ENCODE measurements at regions not wholly inside any gene's neighbourhood (a gene's known extent, or its start where the extent isn't known, plus 50 kb on each side); places are given as distances from the start of the nearest gene placed in this dataset.

DNA sequence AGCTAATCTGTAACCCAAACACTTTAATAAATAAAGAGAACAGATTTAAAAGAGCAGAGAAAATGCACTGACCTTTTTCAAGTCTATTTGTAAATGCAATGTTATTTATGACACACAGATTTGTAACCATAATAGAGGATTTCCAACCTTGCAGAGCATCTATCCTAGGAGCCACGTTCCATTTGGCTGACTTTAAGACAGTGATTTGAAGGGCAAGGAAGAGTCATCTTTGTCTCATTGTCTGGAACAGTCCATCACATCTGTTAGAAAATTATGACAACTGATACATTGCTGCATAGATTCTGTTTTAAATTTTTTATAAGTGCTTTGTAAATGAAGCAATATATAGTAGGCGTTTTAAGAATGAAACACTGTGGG is 90.8 kb upstream of the L3MBTL4 start:
- intact Hi-C loops (cut with micrococcal nuclease; ENCODE audit: unreplicated experiment): no loop called here
- H3K9me3 ChIP-seq (ENCODE audit: low read length): no peaks in the 10 kb centered on the region
- H3K4me1 ChIP-seq (ENCODE audit: insufficient read depth, low read length, poor library complexity, severe bottlenecking): no peaks in the 10 kb centered on the region
- H3K4me3 ChIP-seq (ENCODE audit: low read depth, low read length, poor library complexity, severe bottlenecking): no peak overlapping the region
- POLR2A ChIA-PET: no interaction called here
- no peak overlapping the region for H2AFZ ChIP-seq (ENCODE audit: low read length)
- BruUV-seq (replicated peaks): no TSS peak
- no peaks in the 10 kb centered on the region; the same call in 1 of the 2 replicates for H3K9me2 ChIP-seq (ENCODE audit: insufficient read depth, low read length)
- no peak overlapping the region for H3K27ac ChIP-seq (ENCODE audit: low read depth, low read length, poor library complexity, severe bottlenecking)
- H4K20me1 ChIP-seq (ENCODE audit: insufficient read depth, low read length): no peaks in the 10 kb centered on the region
- no peaks in the 10 kb centered on the region for H3K36me3 ChIP-seq (ENCODE audit: insufficient read depth, low read length)
- DNase-seq (ENCODE audit: low spot score): no peak
- TF ChIP-seq, protein P1, sequence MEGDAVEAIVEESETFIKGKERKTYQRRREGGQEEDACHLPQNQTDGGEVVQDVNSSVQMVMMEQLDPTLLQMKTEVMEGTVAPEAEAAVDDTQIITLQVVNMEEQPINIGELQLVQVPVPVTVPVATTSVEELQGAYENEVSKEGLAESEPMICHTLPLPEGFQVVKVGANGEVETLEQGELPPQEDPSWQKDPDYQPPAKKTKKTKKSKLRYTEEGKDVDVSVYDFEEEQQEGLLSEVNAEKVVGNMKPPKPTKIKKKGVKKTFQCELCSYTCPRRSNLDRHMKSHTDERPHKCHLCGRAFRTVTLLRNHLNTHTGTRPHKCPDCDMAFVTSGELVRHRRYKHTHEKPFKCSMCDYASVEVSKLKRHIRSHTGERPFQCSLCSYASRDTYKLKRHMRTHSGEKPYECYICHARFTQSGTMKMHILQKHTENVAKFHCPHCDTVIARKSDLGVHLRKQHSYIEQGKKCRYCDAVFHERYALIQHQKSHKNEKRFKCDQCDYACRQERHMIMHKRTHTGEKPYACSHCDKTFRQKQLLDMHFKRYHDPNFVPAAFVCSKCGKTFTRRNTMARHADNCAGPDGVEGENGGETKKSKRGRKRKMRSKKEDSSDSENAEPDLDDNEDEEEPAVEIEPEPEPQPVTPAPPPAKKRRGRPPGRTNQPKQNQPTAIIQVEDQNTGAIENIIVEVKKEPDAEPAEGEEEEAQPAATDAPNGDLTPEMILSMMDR (conservative IDR thresholded peaks at IDR 0.05; ENCODE audit: low read length): no peak
- TF ChIP-seq EZH2phosphoT487 (IDR thresholded peaks at IDR 0.05; ENCODE audit: borderline replicate concordance, low read depth, low read length): no peak
- no peak overlapping the region for H3K4me2 ChIP-seq (ENCODE audit: low read length)
- CTCF ChIA-PET (ENCODE audit: unreplicated experiment): no interaction called here
- H3K79me2 ChIP-seq (ENCODE audit: insufficient read depth, low read depth, low read length): no peaks in the 10 kb centered on the region

DNA sequence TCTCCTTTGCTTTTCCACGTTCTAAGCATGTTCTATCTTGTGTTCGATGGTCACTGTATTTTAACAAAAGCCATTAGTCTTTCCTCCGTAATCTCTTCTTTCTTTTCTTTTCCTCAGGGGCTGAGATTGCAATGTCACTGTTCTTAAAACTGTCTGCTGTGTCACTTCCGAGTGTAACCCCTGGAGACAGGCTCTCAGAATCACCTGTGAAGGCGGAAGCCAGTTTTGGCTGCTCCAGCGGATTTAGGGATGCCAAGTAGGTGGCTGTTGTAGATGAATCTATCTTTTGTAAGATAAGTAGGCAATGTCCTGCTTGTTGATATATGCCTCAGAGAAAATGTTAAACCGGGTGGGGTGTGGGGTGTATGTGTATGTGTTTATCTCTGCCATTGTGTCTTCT is 94.7 kb upstream of the L3MBTL4 start:
- Histone ChIP-seq H4K20me1 (ENCODE audit: insufficient read depth, low read length) (no peaks in the 10 kb centered on the region), H3K79me2 (ENCODE audit: insufficient read depth, low read depth, low read length) (no peaks in the 10 kb centered on the region), H3K36me3 (ENCODE audit: insufficient read depth, low read length) (no peaks in the 10 kb centered on the region), H3K27ac (ENCODE audit: low read depth, low read length, poor library complexity, severe bottlenecking) (no peak overlapping the region), H2AFZ (ENCODE audit: low read length) (no peak overlapping the region), H3K4me2 (ENCODE audit: low read length) (no peak overlapping the region), H3K9me3 (ENCODE audit: low read length) (no peaks in the 10 kb centered on the region), H3K9me2 (ENCODE audit: insufficient read depth, low read length) (no peaks in the 10 kb centered on the region), H3K4me1 (ENCODE audit: insufficient read depth, low read length, poor library complexity, severe bottlenecking) (no peaks in the 10 kb centered on the region), H3K4me3 (ENCODE audit: low read depth, low read length, poor library complexity, severe bottlenecking) (no peak overlapping the region)
- DNase-seq (ENCODE audit: low spot score): no peak
- POLR2A ChIA-PET: no interaction called here
- intact Hi-C loops (cut with micrococcal nuclease; ENCODE audit: unreplicated experiment): no loop called here
- CTCF ChIA-PET (ENCODE audit: unreplicated experiment): no interaction called here
- TF ChIP-seq, protein P1 (conservative IDR thresholded peaks at IDR 0.05; ENCODE audit: low read length): no peak
- no peak for TF ChIP-seq EZH2phosphoT487 (IDR thresholded peaks at IDR 0.05; ENCODE audit: borderline replicate concordance, low read depth, low read length)
- BruUV-seq (replicated peaks): no TSS peak

DNA sequence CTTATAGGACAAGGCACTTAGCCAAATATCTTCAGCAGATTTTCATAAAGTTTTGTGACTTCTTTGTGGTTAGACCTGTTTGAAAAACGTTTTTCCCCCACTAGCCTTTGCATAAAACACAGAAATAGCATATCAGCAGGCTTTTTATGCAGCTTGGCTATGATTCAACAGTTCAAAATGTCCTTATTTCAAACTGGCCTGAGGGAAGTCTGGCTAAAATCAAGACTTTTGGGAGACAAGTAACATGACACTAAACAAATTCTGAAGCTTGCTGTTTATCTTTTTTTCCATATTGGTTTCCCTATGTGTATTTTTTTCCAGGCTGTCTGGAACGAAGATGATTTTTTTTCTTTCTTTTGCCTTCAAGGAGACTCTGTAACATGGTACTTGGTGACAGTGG is 95.1 kb upstream of the L3MBTL4 start:
- no peak for TF ChIP-seq EZH2phosphoT487 (IDR thresholded peaks at IDR 0.05; ENCODE audit: borderline replicate concordance, low read depth, low read length)
- TF ChIP-seq, protein P1 (conservative IDR thresholded peaks at IDR 0.05; ENCODE audit: low read length): no peak
- DNase-seq (ENCODE audit: low spot score): no peak
- no peaks in the 10 kb centered on the region for H3K36me3 ChIP-seq (ENCODE audit: insufficient read depth, low read length)
- no peaks in the 10 kb centered on the region for H3K9me2 ChIP-seq (ENCODE audit: insufficient read depth, low read length)
- no peaks in the 10 kb centered on the region for H4K20me1 ChIP-seq (ENCODE audit: insufficient read depth, low read length)
- H3K9me3 ChIP-seq (ENCODE audit: low read length): 0 out of 2 replicates have a peak, but pooled peaks cover 3% of the 10 kb centered on the region
- no TSS peak for BruUV-seq (replicated peaks)
- ChIA-PET POLR2A (no interaction called here), CTCF (ENCODE audit: unreplicated experiment) (no interaction called here)
- no peak overlapping the region for H3K4me3 ChIP-seq (ENCODE audit: low read depth, low read length, poor library complexity, severe bottlenecking)
- no peaks in the 10 kb centered on the region for H3K79me2 ChIP-seq (ENCODE audit: insufficient read depth, low read depth, low read length)
- no peak overlapping the region for H3K27ac ChIP-seq (ENCODE audit: low read depth, low read length, poor library complexity, severe bottlenecking)
- intact Hi-C loops (cut with micrococcal nuclease; ENCODE audit: unreplicated experiment): no loop called here
- no peaks in the 10 kb centered on the region for H3K4me1 ChIP-seq (ENCODE audit: insufficient read depth, low read length, poor library complexity, severe bottlenecking)
- no peak overlapping the region for H2AFZ ChIP-seq (ENCODE audit: low read length)
- H3K4me2 ChIP-seq (ENCODE audit: low read length): no peak overlapping the region
